ENCODE measurements at regions not wholly inside any gene's neighbourhood (a gene's known extent, or its start where the extent isn't known, plus 50 kb on each side); places are given as distances from the start of the nearest gene placed in this dataset.
"Not testable (repeated sequence)": the region's sequence is repeated elsewhere in the genome, so short reads cannot be mapped to it uniquely, and the experiment has no call there.

DNA sequence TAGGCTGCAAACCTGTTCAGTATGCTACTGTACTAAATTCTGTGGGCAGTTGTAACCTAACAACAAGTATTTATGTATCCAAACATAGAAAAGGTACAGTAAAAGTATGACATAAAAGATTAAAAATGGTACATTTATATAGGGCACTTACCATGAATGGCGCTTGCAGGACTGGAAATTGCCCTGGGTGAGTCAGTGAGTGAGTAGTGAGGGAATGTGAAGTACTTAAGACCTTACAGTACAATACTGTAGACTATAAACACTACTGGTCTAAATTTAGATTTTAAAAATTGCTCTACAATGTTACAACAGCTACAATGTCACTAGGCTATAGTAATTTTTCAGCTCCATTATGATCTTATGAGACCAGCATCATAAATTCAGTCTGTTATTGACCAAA lies 146.0 kb upstream of the GNAI1 start:
- DNase-seq (ENCODE audit: low read depth) = peak; percentile 46
- TF ChIP-seq CTCF (conservative IDR thresholded peaks at IDR 0.05; ENCODE audit: low read length) = no peak
- no peak overlapping the region for H3K4me3 ChIP-seq (ENCODE audit: low read length)

- no peak for TF ChIP-seq CTCF (conservative IDR thresholded peaks at IDR 0.05; ENCODE audit: low read length)
- no peak overlapping the region for H3K4me3 ChIP-seq (ENCODE audit: low read length)
- DNase-seq (ENCODE audit: low read depth) = peak; percentile 70
These were observed 150.4 kb upstream of the GNAI1 start for GRCh38 chr7:79984210-79984609.

DNA sequence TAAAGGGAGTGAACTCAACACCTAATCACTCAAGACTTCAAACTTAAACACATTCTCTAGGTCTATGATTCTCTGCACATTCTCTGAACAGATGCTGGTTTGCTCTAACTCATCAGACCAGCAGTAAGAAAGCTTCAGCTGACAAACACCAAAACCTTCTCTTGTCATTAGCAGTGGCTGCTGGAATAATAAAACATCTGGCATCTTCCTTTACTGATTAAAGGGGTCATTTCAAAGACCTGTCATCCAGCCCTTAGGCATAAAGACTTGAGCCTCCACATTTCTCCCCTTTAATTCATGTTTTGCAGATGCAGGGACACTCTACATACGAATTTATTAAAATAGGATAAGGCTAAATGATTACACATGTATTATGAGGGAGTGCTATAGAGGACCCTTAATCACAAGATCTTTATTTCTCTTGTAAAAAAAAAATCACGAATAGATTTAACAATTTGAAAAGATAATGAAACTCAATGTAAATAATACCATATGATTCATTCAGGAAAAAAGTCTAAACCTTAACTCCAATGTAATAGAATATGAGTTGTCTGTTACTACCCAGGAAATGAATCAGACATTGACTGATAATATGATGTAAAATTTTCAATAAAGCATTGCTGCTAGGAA lies 152.4 kb upstream of the GNAI1 start:
- no peak overlapping the region for H3K4me3 ChIP-seq (ENCODE audit: low read length)
- DNase-seq (ENCODE audit: low read depth) = peak; percentile 55
- no peak for TF ChIP-seq CTCF (conservative IDR thresholded peaks at IDR 0.05; ENCODE audit: low read length)

GRCh38 chr7:79980376-79980775 lies 154.3 kb upstream of the GNAI1 start:
- no peak for TF ChIP-seq CTCF (conservative IDR thresholded peaks at IDR 0.05; ENCODE audit: low read length)
- no peak for DNase-seq (ENCODE audit: low read depth)
- H3K4me3 ChIP-seq (ENCODE audit: low read length) = no peak overlapping the region

GRCh38 chr7:79979437-79979836 lies 155.2 kb upstream of the GNAI1 start:
- no peak overlapping the region for H3K4me3 ChIP-seq (ENCODE audit: low read length)
- no peak for TF ChIP-seq CTCF (conservative IDR thresholded peaks at IDR 0.05; ENCODE audit: low read length)
- DNase-seq (ENCODE audit: low read depth) = peak; percentile 38

- H3K4me3 ChIP-seq (ENCODE audit: low read length) = no peak overlapping the region
- no peak for TF ChIP-seq CTCF (conservative IDR thresholded peaks at IDR 0.05; ENCODE audit: low read length)
- DNase-seq (ENCODE audit: low read depth) = no peak
These were observed 157.2 kb upstream of the GNAI1 start for GRCh38 chr7:79977481-79977880.

GRCh38 chr7:79976711-79977020 lies 158.0 kb upstream of the GNAI1 start:
- DNase-seq (ENCODE audit: low read depth); H3K4me3 ChIP-seq (ENCODE audit: low read length): not testable (repeated sequence)

DNA sequence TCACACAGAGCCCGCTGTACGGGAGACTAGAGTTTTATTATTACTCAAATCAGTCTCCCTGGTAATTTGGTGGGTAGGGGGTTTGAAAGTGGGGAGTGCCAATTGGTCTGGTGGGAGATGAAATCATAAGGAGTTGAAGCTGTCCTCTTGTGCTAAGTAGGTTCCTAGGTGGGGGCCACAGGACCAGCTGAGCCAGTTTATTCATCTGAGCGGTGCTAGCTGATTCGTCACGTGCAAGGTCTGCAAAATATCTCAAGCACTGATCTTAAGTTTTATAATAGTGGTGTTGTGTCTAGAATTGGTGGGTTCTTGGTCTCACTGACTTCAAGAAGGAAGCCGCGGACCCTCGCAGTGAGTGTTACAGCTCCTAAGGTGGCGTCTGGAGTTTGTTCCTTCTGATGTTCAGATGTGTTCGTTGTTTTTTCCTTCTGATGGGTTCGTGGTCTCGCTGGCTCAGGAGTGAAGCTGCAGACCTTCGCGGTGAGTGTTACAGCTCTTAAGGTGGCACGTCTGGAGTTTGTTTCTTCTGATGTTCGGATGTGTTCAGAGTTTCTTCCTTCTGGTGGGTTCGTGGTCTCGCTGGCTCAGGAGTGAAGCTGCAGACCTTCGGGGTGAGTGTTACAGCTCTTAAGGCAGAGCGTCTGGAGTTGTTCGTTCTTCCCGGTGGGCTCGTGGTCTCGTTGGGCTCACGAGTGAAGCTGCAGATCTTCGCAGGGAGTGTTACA lies 158.5 kb upstream of the GNAI1 start:
- H3K4me3 ChIP-seq (ENCODE audit: low read length); DNase-seq (ENCODE audit: low read depth): not testable (repeated sequence)
